NB4 (cell line): ENCODE measurements at regions not wholly inside any gene's neighbourhood (a gene's known extent, or its start where the extent isn't known, plus 50 kb on each side); places are given as distances from the start of the nearest gene placed in this dataset.
"Not testable (repeated sequence)": the region's sequence is repeated elsewhere in the genome, so short reads cannot be mapped to it uniquely, and the experiment has no call there.

Source experiments
- DNase-seq: peaks from one replicate; pipeline ENCODE4 v3.0.0; 2010; ENCODE audit warnings: low read depth
- H3K4me3 ChIP-seq: one replicate; pipeline ENCODE4 v1.5.1; 2011; ENCODE audit warnings: mild to moderate bottlenecking, low read depth, low read length, moderate library complexity

DNA sequence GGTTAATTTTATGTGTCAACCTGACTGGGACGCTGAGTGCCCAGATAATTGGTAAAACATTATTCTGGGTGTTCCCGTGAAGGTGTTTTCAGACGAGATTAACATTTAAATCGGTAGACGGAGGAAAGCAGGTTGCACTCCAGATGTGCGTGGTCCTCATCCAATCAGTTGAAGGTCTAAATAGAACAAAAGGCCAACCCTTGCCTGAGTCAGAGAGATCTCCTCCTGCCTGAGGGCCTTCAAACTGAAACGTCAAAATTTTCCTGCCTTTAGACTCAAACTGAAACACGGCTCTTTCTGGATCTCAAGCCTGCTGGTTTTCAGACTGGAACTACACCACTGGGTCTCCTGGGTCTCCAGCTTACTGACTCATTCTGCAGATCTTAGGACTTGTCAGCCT is 70.9 kb downstream of the NPIPA5 start:
- not testable (repeated sequence) for DNase-seq, H3K4me3 ChIP-seq

DNA sequence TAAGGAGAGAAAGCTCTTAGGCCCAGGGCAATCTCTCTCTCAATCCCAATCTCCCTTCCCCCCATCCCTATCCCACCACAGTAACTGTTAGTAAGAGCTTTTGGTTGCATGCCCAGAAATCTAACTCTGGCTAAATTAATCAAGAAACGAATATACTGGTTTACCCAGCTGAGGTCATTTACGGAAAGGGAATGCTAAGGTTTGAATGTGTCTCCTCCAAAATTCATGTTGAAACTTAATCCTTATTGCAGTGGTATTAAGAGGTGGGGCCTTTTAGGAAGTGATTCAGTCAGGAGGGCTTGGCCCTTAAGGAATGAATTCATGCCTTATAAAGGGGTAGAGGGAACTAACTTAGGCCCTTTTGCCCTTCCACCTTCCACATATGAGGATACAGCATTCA is 72.2 kb downstream of the NPIPA5 start:
- not testable (repeated sequence) for H3K4me3 ChIP-seq, DNase-seq

DNA sequence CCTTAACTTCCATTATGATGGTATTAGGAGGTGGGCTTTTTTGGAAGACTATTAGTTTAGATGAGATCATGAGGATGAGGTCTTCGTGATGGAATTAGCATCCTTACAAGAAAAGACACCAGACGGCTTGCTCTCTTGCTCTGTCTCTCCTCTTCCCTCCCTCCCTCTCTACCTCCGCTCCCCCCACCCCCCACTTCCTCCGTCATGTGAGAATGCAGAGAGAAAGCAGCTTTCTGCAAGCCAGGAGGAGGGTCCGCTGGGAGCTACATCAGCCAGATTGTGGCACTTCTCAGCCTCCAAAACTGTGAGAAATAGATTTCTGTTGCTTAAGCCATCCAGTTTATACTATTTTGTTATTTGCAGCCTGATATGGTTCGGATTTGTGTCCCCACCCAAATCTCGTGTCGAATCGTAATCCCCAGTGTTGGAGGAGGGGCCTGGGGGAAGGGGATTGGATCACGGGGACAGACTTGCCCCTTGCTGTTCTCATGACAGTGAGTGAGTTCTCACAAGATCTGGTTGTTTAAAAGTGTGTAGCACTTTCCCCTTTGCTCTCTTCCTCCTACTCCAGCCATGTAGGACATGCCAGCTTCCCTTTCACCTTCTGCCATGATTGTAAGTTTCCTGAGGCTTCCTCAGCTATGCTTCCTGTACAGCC is 74.3 kb downstream of the NPIPA5 start:
- H3K4me3 ChIP-seq, DNase-seq: not testable (repeated sequence)

DNA sequence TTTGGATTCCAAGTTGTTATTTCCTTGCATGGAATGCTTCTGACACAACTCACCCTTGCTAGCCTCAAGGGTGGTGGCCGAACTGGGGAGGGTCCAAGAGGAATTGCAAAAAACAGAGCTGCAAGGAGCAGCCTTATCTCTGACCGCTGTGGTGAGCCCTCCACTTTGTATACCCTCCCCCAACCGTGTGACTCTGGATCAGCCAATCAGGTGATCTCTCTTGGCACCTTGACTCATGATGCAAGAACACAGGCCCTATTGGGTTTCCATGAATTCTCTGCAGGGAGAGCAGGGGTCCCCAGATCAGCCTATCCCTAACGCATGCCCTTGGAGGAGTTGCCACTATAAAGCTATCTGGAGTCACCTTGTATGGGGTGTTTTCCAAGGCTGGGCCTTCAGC is 81.0 kb downstream of the NPIPA5 start:
- not testable (repeated sequence) for DNase-seq, H3K4me3 ChIP-seq

DNA sequence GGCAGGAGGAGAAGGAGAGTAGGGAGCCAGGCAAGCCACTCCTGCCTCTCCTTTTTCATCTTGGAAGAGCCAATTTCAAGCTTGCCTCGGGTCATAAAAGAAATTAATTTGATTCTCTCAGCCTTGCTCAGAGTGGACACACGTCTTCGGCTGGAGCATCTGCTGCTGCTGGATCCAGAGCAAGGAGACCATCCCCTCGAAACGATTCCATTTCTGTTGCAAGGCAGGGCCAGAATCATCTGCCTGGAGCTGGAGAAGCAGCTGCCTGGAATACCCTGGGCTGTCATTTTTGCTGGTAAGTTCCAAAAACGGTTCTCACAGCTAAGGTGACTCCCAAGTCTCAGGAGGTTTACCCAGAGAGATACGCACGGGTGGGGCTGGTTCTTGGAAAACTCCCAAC is 103.3 kb downstream of the NPIPA5 start:
- H3K4me3 ChIP-seq, DNase-seq: not testable (repeated sequence)

DNA sequence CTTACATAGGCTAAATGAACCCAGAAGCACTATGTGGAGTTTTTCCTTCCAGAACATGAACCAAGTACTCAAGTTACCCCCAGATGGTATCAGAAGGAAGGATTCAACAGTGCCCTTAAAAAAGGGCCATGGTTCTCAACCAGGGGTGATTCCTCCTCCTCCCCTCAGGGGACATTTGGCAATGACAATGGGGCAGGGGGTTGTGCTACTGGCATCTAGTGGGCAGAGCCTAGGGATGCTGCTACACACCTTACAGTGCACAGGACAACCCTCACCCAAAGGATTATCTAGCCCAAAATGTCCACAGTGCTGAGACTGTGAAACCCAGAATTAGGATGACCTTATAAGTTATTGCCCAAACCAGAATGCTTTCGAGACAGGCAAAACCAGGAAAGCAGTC is 104.1 kb downstream of the NPIPA5 start:
- H3K4me3 ChIP-seq, DNase-seq: not testable (repeated sequence)

DNA sequence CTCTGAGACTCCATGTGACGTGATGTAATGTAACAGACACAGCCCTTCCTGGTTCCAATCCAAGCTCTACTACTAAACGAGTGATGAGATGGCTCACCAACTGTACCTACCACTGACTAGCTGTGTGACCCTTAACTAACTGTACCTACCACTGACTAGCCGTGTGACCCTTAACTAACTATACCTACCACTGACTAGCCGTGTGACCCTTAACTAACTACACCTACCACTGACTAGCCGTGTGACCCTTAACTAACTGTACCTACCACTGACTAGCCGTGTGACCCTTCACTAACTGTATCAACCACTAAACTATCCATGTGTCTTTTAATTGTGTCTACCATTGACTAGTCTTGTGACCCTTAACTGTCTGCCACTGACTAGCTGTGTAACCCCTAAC is 111.2 kb downstream of the NPIPA5 start:
- not testable (repeated sequence) for H3K4me3 ChIP-seq, DNase-seq

DNA sequence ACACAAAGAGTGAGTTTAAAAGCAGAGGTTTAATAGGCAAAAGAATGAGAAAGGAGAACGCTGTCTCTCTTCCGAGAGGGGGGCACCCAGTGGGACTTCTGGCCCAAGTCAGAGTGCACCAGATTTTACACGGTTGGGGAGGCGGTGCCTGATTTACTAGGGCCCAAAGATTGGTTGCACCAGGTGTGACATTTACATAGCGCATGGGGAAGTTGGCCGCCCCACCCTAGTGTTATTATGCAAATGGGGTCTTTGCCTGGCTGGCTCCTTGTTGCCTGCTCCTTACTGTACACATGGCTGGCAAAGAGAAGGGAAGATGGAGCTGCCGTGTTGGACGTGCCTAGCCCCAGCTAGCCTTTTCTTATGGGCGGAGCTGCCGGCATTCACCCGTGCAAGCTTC is 115.9 kb downstream of the NPIPA5 start:
- not testable (repeated sequence) for H3K4me3 ChIP-seq, DNase-seq

DNA sequence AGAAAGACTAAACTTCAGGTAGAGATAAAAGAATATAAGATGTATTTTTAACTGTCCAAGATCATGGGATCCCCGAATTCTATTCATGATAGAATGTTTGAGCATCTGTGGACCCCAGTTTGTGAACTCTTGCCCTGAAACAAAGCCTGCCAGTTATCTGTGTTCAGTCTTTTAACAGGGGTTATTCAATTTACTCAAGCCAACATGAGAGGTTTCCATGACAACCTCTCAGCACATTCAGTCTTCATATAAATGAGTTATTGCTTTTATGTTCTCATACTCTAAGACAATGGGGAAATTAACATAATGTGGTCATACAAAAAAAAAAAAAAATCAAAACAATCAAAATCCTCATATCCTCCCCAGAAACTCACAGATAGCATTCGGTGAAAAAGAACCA is 130.1 kb downstream of the NPIPA5 start:
- not testable (repeated sequence) for H3K4me3 ChIP-seq, DNase-seq

DNA sequence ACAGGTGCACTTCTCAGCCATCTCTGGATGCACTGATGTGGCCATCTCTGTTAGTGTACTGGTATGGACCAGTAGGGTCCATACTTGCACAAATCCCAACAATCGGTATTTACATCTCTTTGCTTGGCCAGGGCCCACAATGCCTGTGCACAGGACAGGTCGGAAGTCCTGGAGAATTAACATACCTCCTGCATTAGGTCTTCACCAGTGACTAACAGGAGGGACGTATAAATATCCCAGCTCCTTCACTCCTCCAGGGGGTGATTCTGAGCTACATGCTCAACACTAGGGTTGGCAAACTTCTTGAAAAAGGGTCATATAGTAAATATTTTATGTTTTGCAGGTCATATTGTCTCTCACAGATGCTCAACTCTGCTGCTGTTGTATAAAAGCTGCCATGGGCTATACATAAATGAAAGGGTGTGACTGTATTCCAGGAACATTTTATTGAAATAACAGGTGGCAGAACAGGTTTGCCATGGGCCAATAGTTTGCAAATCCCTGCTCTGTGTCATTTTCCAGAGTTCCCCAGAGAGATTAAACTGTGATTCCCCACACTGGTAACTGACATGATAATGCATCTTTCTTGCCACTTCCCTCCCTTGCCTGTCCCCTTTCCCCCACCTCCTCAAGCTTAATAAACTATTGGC is 141.3 kb downstream of the NPIPA5 start:
- DNase-seq, H3K4me3 ChIP-seq: not testable (repeated sequence)

DNA sequence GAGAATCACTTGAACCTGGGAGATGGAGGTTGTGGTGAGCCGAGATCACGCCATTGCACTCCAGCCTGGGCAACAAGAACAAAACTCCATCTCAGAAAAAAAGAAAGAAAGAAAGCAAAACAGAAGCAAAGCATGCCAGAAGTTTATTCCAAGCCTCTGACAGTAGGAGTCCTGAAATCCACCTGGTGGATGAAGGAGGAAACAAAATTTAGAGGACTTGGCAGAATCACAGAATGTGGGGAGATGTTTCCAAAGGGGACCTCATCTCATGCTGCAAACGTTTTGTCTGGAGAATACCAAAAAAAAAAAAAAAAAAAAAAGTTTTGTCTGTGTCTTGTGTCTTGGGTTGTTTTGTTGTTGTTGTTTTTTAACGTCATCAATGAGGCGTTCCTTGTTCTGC is 141.1 kb upstream of the RRN3 start:
- not testable (repeated sequence) for DNase-seq, H3K4me3 ChIP-seq

DNA sequence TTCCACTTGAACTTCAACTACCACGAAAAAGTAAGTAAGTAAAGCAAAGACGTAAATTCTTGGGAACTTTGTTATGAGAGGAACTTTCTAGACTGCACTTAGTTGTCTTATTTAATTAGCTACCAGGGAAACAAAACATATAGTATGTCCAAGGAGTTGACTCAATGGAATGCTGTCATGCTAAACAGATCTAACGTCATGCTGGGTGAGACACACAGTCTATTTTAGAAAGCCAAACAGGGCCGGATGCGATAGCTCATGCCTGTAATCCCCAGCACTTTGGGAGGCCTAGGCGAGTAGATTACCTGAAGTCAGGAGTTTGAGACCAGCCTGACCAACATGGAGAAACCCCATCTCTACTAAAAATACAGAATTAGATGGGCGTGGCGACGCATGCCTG is 140.6 kb upstream of the RRN3 start:
- not testable (repeated sequence) for H3K4me3 ChIP-seq, DNase-seq

DNA sequence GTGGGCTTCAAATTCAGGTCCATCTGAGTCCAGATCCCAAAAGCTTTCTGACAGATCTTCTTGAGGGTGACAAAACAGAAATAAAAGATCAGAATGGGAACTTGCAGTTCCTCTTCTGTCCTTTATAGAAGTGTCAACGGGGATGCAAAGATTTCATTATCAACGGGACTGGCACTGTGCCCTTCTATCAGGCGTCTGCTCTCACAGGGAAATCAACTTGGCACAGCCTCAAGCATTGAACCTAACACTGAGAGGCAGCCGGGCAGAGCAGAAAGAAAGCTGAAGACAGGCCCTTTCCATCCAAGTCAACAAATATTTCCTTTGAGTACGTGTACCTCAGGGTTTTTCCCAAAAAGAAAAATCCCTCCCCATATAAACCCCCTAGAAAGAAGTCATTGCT is 136.4 kb upstream of the RRN3 start:
- H3K4me3 ChIP-seq, DNase-seq: not testable (repeated sequence)

DNA sequence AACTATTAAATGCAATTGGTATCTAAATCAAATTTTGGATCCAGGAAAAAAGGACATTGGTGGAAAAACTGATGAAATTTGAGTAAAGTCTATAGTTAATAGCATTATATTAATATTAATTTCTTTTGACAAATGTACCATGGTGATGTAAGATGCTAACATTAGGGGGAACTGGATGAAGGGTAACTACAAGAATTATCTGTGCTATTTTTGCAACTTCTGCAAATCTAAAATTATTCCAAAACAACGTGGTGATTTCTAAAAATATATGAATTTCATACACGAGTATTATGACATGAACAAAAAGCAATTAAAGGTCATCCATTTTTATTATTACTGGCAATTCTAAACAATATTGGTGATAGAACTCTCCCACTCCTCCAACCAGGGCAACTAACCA is 135.6 kb upstream of the RRN3 start:
- DNase-seq, H3K4me3 ChIP-seq: not testable (repeated sequence)

DNA sequence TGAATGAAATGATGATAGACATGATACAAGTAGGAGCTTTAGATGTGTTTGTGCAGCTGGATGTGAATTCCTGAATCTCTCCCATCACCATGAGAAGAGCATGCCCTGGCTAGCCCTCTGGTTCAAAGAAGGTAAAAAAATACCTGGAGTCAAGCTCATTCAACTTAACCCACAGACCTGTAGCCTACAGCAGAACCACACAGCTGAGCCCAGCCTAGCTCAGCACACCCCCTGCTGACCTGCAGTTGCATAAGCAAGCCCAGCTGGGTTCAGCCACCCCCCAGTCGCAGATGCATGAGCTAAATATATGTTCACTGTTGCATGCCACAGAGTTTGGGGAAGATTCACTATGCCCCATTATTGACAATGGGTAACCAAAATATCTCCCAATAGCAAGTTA is 130.6 kb upstream of the RRN3 start:
- H3K4me3 ChIP-seq, DNase-seq: not testable (repeated sequence)

DNA sequence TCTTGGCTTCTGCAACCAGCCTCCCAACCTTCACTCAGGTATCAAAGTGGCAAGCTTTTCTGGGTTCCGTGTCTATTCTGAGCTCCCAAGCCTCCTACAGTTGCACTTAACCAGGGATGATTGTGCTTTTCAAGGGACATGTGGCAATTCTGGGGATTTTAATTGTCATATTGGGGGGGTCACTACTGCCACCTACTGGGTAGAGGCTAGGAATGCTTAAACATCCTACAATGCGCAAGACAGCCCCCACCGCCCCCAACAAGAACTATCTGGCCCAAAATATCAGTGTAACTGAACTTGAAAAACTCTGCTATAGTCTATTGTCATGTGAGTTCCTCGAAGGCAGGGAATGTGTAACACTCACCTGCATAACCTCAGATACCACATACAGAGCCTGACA is 129.3 kb upstream of the RRN3 start:
- not testable (repeated sequence) for H3K4me3 ChIP-seq, DNase-seq
